Activated CD4-positive, alpha-beta T cell treated with anti-CD3 and anti-CD28 coated beads, Interleukin-2, amount 50 U/mL, for 48 hours (primary cell): ENCODE measurements at regions not wholly inside any gene's neighbourhood (a gene's known extent, or its start where the extent isn't known, plus 50 kb on each side); places are given as distances from the start of the nearest gene placed in this dataset.

ENCODE experiments used
- DNase-seq, 2 experiments: peaks; one replicate each; pipeline ENCODE4 v3.0.0-alpha.2; 2020

DNA sequence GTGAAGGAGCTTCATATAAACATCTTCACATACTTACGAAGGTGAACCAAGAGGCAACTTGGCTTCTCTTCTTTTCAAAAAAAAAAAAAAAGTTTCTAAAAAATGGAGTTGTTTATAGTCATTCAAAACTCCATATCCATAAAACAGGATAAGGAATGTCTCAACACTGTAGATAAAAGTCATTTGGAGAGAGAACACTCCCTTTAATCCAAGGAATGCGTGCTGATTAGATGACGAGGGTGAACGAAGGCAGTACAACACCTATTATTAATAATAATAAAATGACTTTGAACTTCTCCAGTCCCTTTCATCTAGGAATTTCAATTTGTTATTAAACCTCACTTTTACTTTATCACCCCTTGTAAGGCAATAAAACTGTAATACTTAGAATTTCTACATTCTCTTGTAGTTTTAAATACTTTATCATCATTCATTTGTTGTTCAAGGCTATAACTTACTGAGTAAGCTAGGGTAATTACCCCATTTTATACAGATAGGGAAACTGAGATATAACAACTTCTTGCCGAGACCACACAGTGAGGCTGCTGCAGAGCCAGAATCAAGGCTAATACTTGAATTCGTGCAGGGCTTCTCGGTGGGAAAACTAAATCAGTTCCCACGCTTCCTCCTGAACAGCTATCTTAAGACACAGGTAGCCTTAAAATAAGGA, 377.1 kb downstream of the EFNA5 start:
- no peak for DNase-seq

DNA sequence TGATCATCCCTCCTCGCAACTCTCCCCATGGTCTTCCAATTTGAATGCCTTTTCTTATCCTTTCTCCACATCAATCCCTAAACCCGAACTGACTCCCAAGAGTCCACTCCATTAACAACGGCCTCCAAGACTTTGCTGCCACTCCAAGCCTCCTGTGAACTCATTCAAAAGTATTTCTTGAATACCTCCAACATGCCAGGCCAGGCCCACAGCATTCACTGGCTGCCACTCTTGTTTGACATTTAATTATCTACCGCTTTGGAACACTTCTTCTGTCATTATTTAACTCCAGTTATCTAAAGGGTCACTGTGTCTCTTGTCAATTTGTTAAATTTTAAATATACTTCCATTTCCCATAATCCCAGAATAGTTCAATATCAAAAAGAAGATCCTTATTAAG, 378.9 kb downstream of the EFNA5 start:
- DNase-seq = no peak

DNA sequence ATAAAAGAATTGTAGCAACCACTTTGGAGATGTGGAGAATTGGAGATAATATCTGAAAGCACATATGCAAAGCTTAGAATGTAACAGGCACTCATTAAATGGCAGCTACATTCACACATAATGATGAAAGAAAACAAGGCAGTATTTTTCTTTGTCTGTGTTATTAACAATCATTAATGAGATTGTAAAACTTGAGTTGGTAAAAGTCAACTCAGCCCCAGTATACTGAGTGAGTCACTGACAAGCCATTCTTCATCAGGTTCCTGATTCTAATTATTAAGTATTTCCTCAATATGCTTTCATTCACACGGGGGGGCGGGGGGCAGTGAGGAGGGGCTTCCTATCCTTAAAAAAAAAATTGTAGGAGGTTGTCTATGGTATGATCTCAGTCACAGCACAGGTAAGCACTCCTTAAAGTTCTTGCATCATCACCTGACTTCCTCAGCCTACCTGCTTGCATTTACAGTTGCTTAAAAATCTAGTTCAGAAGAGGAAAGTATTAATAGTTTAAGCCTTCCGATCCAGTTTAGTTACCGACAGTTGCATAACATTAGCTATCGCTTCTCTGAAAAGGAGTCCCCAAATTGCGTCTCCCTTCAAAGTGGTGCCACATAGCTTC, 379.8 kb downstream of the EFNA5 start:
- DNase-seq = no peak

DNA sequence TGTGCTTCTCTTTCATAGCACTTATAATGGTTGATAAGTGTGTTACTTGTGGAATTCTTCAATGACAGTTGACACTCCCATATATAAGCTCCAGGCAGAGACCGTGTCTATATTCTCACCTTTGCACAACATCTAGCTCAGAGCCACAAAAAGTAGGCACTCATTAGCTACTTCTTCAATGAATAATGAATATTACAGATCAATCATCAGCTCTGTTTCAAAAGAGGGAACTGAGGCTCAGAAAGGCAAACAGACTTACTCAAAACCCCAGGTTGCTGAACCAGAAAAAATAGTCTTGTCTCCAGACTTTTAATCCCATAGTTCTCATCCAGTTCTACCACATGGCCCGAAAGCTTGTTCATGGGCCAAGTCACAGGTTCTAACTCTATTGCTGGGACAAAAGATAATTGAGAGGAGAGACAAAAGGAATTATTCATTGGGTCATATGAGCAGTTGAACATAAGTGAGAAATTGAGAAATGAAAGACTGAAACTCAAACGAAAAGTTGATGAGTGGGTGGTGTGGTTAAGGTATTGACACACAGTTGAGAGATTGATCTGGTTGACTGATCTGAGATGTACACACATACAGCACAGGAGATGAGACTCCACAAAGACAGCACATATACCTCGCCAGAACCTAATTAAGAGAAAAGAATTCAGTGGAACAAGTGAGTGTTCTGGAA, 381.6 kb downstream of the EFNA5 start:
- DNase-seq = no peak

DNA sequence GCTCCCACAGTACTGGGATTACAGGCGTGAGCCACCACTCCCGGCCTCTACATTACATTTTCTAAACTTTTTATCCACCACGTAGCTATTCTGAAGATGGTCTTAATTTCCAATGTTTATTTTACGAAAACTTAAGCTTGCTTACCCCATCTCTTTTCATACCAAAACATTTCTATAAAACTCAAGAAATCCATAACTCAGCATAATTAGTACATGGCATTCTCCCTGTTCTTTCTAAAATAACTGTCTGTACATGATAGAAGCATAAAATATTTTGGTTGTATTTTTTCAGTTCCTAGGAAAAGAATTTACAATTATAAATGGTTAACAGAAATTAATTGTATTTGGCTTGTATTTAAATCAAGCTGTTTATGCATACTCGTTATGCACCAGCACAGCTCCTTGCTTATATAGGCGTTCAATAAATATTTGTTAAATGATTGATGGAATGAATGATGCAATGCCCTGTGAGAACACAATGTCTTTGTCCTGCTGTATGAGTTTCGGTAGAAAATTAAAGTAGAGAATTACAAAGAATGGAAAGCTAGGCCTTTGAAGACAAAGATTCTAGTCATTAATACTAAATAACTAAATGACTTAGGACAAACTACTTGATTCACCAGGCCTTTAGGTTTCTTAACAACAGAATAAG, 384.2 kb downstream of the EFNA5 start:
- no peak for DNase-seq

DNA sequence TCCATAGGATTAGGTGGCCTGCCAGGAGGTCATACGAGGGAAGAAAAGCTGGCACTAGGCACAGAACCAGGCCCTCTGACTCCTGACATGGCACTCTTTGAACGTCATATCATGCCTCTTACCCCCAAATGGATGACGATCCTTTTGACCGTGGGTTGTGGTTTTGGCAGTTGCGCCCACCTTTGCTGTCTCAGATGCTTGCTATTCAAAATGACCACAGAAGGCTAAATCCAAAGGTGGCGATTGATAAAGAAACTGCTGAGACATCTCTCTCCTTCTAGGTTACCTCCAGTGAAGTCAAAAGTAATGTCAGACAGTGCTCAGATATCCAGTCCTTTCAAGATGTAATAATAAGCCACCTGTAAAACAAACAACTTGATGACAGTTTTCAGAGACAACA, 385.0 kb downstream of the EFNA5 start:
- peak; percentile 12 to 18 for DNase-seq

DNA sequence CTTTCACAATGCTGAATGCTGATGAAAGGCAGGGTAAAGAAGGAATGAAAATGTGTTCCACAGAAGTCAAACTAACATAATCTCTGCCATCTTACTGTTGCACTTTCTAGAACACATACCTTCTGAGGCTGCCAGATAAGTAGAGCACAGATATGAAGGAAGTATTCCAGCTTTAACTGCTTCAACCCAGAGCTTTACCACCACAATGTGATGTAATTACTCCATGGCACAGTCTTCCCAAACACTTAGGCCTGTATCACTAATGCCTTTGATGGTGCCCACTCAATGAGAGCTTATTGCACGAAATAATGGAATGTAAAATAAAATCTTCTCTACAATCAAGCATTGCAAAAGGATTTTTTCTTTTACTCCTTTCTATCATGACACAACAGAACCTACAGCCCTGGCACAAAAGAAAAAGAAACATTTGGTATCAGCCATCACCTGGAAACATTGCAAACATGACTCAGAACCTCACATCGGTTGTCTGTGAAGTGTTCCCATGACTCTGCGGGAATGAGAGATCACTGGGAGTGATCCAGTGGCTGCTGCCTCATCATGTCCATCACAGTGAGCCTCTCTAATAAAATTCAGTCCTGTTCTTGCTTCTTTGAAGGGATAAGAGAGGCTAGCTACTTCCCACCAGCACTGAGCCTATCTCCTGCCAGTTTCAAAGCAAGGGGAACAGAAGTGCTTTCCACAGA, 385.8 kb downstream of the EFNA5 start:
- DNase-seq = no peak

DNA sequence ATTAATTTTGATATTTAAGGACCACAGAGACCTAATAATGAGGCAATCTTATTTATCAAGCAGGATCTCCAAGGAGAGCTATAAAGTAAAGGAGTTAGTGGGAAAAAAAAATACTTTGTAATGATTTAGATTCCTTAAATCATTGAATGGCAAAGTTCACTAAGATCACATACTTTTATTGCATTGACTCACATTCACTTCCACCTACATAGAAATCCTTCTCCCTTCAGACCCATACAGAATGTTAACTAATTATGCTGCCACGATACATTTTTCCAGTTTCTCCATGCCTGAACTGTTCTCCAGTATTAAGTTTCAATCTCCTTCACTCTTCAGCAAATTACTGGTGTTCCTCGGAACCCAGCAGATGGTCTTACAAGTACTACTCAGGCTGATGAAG, 388.7 kb downstream of the EFNA5 start:
- DNase-seq = no peak

DNA sequence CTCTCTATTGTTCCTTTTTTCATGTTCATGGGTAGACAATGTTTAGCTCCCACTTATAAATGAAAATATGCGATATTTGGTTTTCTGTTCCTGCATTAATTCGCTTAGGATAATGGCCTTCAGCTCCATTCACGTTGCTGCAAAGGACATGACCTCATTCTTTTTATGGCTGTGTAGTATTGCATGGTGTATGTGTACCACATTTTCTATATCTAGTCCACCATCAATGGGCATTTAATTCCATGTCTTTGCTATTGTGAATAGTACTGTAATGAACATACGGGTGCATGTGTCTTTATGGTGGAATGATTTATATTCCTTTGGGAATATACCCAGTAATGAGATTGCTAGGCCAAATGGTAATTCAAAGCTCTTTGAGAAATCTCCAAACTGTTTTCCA, 392.0 kb downstream of the EFNA5 start:
- DNase-seq = no peak

DNA sequence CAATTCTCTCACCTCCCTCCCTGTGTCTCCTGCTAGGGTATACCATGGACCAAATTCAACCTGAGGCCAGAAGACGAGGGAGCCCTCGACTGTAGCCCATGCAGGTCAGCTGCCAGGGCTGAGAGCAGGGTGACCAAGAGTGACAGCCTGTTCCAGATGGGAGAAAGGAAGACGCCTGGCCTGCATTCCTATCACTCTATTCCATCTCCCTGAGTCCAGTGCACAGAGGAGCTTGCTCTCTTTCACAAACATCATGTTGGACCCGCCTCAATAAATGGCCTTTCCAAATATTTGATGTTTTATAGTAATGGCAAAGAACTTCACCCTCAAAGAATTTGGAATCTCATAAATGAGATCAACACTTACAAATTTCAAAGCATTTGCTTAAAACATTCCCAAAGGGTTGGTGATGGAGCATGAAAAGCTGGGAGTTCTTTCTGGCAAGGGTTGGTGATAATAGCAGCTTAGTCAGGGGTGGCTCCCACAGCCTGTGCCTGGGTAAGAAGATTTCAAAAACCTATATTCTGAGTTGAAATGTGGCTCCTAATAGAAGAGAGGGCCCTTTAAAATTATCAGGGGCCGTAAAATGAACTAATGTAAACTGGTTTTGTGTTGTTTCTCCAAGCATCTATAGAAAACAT, 393.1 kb downstream of the EFNA5 start:
- DNase-seq = no peak

DNA sequence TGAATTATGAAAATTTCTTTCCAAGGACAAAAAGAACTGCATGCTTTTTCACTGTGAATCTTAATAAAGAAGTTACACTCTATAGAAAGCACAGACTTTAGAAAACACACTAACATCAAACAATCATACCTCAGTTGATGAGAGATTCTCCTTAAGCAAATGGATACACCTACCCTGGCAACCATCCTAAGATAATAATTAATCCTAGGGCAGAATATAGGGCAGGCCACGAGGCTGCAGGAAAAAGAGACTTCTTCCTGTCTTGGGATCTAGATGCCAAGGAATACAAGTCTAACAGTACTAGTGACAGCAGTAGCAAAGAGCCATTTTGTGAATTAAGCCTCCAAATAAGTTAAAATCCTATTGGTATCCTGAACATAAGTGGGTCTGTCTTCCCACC, 395.4 kb downstream of the EFNA5 start:
- DNase-seq = no peak

DNA sequence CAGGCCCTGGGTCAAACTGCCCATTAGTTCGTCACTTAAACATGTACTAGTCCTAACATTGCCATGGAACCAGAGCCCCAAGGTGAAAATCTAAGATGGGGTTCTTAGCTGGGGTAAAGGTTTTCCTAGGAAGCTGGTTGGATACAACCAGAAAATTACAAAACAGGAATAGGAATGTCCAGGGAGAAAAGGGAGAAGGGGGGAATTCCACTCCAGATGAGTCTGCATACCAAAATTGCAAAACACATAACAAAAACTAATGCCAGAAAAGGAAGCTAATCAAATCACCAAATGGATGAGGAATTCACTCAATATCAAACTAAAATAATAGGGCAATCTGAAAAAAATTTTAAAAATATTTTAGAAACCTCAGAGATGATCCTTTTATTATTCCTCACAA, 396.2 kb downstream of the EFNA5 start:
- no peak for DNase-seq

DNA sequence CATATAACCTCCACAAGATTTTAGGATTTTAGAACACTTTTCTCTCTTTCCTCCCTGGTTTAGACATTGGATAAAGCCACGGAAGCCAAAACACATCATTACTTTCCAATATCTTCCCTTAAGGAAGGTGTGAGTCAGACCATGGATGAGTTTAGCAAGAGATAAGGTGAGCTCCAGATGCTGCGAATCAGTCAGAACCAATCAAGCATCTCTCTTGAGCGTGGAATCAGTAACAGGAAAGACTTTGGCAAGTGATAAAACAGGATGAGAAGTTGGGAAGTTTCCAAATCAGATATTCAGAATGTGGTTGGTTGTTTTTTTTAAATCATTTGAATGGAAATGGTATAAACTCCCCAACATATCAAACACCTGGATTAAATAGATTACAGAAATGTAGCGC, 397.8 kb downstream of the EFNA5 start:
- no peak for DNase-seq

DNA sequence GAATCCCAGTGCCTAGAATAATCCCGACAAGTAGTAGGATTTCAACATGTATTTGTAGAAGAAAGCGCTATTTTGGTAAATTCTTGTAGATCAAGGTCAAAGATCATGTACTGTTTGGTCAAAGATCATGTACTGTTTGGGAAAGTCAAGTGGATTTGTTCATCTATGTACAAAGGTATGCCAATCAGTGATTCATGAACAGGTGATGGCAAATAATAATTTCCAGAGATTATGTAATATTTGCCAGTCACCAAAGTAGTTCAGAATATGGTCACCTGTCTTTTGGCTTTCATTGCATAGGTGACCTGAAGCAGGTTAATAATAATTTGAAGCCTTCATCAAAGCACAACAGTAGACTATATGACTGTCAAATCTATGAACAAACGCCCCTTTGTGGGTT, 398.2 kb downstream of the EFNA5 start:
- no peak for DNase-seq

DNA sequence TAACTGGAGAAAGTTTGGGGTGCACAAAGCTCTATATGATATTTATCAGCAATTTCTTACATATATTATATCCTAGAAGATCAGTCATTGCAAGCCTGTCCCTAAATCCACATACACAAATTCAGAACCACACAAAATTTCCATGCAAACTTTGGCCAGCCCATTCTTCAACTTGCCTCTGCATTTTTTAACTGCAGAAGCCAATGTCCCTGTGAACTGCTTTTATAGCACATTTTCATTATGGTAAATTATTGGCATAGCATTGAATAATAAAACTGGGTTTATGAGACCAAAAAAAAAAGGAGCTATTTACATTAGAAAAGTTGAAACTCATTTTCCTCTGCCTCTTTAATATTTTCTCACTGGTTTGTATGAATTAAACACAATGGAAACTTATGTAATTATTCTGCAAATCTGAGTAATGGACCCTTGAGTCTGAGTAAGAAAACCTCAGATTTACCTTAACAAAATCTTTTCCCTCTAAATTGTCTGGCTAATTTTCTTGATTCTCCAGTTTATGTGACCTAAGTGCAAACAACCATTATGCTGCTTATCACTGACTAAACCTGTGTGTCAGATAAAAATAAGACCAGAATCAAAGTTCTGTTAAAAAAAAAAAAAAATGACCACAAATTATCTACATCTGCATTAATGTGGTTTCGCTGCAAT, 398.9 kb downstream of the EFNA5 start:
- no peak for DNase-seq

DNA sequence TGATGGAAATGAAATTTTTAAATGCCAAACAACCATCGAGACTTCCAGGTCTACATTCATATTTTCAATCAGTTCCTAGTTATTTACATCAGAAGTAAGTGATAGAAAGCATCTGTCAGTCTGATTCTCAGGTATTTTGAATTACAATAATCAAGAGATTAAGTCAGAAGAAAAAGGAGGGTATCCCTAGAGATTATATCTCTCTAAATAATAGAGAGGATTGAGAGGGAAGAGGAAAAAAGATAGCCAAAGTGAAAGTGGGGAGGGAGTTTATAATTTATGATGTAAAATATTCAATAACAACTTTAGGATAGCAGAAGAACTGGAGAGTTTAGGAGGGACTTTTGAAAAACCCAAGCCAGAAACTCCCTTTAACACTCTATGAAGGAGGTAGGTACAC, 400.2 kb downstream of the EFNA5 start:
- DNase-seq = no peak

DNA sequence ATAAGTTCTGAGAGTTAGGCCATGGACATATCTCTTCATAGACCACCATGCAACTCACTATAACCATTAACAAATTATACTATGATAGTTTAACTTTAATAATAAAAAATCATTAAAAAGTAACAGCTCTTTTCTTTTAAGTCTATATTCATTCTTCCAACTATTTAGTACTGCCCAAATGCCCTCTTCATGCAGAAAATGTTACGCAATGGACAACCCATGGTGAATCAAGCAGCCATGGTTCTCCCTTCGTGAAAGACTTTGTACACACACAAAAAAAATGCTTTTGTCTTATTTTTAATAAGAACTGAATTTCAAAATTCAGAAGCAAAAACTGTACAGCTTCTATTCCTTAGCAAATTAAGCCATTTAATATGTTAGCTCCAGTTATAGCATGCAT, 401.1 kb downstream of the EFNA5 start:
- DNase-seq = no peak

DNA sequence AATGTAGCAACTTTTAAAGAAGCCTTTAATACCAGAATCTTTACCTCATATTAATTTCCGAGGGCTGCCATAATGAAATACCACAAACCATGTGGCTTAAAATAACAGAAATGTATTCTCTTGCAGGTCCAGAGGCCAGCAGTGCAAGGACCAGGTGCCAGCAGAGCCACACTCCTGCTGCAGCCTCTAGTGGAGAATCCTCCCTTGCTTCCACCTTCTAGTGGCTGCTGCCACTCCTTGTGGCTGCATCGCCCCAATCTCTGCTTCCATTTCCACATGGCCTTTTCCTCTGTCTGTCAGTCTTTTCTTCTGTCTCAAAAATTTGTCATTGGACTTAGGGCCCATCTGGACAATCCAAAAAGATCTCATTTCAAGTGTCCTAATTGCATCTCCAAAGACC, 401.5 kb downstream of the EFNA5 start:
- no peak for DNase-seq

DNA sequence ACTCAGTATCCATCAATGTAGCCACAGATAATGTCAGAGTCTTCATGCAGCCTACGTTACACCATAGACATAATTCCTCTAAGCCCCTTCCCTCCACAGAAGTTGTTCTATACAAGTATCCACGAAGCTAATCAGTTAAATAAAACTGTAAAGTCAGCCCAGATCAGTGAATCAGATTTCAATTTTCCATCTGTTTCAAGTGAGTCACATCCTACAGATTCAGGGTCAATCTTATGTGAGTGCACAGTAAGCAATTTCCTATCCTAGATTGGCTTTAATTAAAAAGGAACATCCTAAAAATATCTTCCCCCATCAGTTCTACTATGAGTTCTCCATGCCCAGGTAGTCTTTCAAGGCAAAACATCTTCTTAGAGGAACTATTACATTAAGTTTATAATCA, 402.5 kb downstream of the EFNA5 start:
- DNase-seq = no peak

DNA sequence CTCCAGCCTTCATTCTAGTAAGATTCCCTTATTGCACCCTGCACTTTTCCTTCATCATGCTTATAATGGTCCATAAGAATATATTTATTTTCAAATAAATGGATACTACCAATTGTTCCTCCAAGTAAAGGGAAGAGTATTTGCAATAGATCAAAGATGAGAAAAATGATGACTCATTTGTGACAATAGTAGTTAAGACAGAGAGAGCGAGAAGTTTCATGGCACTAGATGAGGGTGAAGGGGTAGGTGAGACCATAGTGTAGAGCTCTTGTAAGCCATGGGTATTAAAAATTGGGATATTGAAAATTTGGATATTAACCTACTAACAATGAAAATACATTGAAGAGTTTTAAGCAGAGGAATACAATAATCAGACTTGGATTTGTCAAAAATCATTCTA, 404.6 kb downstream of the EFNA5 start:
- no peak for DNase-seq

DNA sequence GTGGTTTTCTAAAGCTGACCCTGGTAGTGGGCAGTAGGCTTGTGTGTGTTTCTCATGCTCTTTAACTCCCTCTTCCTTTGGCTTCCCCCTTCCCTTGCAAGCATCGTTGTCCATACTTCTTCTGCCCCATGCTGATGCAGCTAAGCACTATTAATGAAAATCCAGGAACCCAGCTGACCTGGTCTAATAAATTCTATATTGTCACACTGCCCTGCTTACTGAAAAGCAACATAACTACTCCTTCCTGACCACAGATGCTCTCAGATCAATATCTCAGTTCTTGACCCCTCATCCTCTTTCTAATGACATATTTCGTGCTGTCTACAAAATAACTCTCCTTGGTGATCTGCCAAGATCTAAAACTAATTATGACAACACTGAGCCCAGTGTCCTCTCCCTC, 405.5 kb downstream of the EFNA5 start:
- DNase-seq = no peak

DNA sequence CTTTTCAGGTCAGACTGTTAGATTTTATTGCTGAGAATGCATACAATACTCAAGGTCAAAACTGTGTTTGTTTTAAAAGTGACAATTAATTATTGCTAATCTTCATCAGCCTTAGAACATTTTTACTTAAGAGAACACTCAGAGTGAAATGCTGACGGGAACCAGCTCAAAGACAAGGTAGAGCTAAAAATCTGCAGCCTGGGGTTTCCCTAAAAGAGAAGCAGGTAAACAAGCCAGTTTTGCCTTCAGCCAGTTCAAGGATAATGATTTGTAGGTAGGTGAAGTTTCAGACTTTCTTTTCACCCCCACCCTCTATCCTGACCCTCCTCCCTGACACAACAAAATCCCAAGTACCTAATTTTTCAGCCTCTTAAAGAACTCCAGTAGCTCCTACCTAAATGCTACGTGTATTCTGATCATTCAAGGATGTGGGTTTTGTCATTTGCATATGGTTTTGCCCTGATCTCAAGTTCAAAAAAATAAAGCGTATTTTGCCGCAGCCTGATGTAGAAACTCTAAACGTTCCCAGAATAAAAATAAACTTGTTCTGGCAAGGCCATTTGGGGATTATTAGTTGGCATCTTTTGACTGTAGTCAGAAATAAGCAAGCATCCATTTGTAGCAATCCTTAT, 407.2 kb downstream of the EFNA5 start:
- no peak for DNase-seq
